H1 (cell line): ENCODE measurements at regions not wholly inside any gene's neighbourhood (a gene's known extent, or its start where the extent isn't known, plus 50 kb on each side); places are given as distances from the start of the nearest gene placed in this dataset.

Experiments
- CBX5 ChIP-seq: fragments of 300-800, 300-1000 bp; sonication (generic); IDR thresholded peaks from 2 replicates; pipeline ENCODE4 v1.7.1; 2016; ENCODE audit warnings: antibody characterized with exemption, low read length, low read depth
- EP300 ChIP-seq, 2 experiments: IDR thresholded peaks; 1 replicate in 1 of 2; 2 replicates in 1 of 2; pipeline ENCODE4 v1.6.1; 2011 to 2012; ENCODE audit warnings: low read depth in 2 of 2, low read length in 2 of 2, mild to moderate bottlenecking in 2 of 2, borderline replicate concordance in 1 of 2, inconsistent platforms in 1 of 2, moderate library complexity in 1 of 2
- KDM1A ChIP-seq: fragments of 200-600, 300-600 bp; sonication (generic); IDR thresholded peaks from 2 replicates; pipeline ENCODE4 v1.7.1; 2016; ENCODE audit warnings: mild to moderate bottlenecking, low read length, borderline replicate concordance
- KDM4A ChIP-seq: IDR thresholded peaks from one replicate; pipeline ENCODE4 v1.7.1; 2012; ENCODE audit warnings: low read depth, mild to moderate bottlenecking, moderate library complexity, low read length, inconsistent platforms; ENCODE audit not compliant: severe bottlenecking
- MAFK ChIP-seq: IDR thresholded peaks from 2 replicates; pipeline ENCODE4 v1.6.1; 2012; ENCODE audit warnings: low read depth, mild to moderate bottlenecking, improper control_type of control experiment, low read length
- NANOG ChIP-seq: IDR thresholded peaks from 2 replicates; pipeline ENCODE4 v1.6.1; 2011; ENCODE audit warnings: low read length, low read depth, mild to moderate bottlenecking, inconsistent platforms; ENCODE audit not compliant: insufficient read depth, poor library complexity, severe bottlenecking
- POLR2AphosphoS5 ChIP-seq: IDR thresholded peaks from 2 replicates; pipeline ENCODE4 v1.6.1; 2011; ENCODE audit warnings: low read depth, low read length
- POU5F1 ChIP-seq: IDR thresholded peaks from 2 replicates; pipeline ENCODE4 v1.6.1; 2011; ENCODE audit warnings: low read depth, mild to moderate bottlenecking, low read length, moderate library complexity
- RAD21 ChIP-seq, 2 experiments: IDR thresholded peaks in 1 of 2; conservative IDR thresholded peaks in 1 of 2; 2 replicates each; pipeline ENCODE4 v1.6.1; 2011; ENCODE audit warnings: low read depth in 2 of 2, low read length in 2 of 2, improper control_type of control experiment in 1 of 2, inconsistent platforms in 1 of 2, mild to moderate bottlenecking in 1 of 2, moderate library complexity in 1 of 2
- RXRA ChIP-seq: IDR thresholded peaks from 2 replicates; pipeline ENCODE4 v1.6.1; 2011; ENCODE audit warnings: low read depth, mild to moderate bottlenecking, low read length, moderate library complexity; ENCODE audit not compliant: insufficient read depth
- SAP30 ChIP-seq: fragments of 300-600 bp; sonication (generic); IDR thresholded peaks from 2 replicates; pipeline ENCODE4 v1.7.1; 2012; ENCODE audit warnings: low read length, moderate library complexity, mild to moderate bottlenecking, inconsistent platforms; ENCODE audit not compliant: insufficient read depth, insufficient replicate concordance
- SIN3A ChIP-seq, 2 experiments: IDR thresholded peaks in 1 of 2; conservative IDR thresholded peaks in 1 of 2; 2 replicates each; pipeline ENCODE4 v1.6.1; 2011 to 2012; ENCODE audit warnings: low read length in 2 of 2, improper control_type of control experiment in 1 of 2, low read depth in 1 of 2, mild to moderate bottlenecking in 1 of 2
- SP1 ChIP-seq: IDR thresholded peaks from 2 replicates; pipeline ENCODE4 v1.6.1; 2011; ENCODE audit warnings: low read depth, low read length
- SRF ChIP-seq: IDR thresholded peaks from 2 replicates; pipeline ENCODE4 v1.6.1; 2011; ENCODE audit warnings: mild to moderate bottlenecking, low read depth, low read length, moderate library complexity
- TEAD4 ChIP-seq: IDR thresholded peaks from 2 replicates; pipeline ENCODE4 v1.6.1; 2012; ENCODE audit warnings: low read depth, low read length, inconsistent platforms, mixed read lengths
- TF ChIP-seq, protein P1 (sequence below): IDR thresholded peaks from 2 replicates; pipeline ENCODE4 v1.6.1; 2012; ENCODE audit warnings: inconsistent platforms

DNA sequence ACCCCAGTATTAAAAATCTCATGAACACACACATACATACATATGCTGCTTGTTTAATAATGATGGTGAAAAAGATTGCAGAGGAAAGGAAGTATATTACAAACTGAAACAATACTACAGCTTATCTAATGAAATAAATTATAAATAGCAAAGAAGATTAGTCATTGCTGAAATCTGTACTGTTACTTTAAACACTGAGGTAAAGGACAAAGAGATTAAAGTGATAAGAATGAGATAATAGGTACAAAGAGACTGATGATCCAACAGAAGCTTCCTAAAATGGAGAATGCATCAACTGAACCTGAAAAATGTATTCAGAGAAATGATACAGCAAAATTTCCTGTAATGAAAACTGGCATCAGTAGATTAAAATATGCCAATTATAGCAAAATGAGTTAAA lies 91.5 kb upstream of the KCND2 start (continued):
- TF ChIP-seq KDM4A (no peak), SAP30 (no peak), RAD21 (IDR thresholded peaks at IDR 0.05 in 1 of 2, conservative IDR thresholded peaks at IDR 0.05 in 1 of 2; ENCODE audit: low read depth in 2 of 2, low read length in 2 of 2) (no peak), MAFK (no peak), SIN3A (conservative IDR thresholded peaks at IDR 0.05 in 1 of 2, IDR thresholded peaks at IDR 0.05 in 1 of 2; ENCODE audit: low read depth in 1 of 2, low read length in 2 of 2) (no peak), KDM1A (no peak), CBX5 (no peak), SRF (no peak), POLR2AphosphoS5 (no peak), RXRA (no peak), EP300 (IDR thresholded peaks at IDR 0.05; ENCODE audit: borderline replicate concordance in 1 of 2, low read depth in 2 of 2, low read length in 2 of 2) (no peak), NANOG (no peak), SP1 (no peak), TEAD4 (no peak), POU5F1 (no peak)
- TF ChIP-seq, protein P1, sequence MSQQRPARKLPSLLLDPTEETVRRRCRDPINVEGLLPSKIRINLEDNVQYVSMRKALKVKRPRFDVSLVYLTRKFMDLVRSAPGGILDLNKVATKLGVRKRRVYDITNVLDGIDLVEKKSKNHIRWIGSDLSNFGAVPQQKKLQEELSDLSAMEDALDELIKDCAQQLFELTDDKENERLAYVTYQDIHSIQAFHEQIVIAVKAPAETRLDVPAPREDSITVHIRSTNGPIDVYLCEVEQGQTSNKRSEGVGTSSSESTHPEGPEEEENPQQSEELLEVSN = no peak
